Vagina (tissue), 2 donors: ENCODE measurements at regions not wholly inside any gene's neighbourhood (a gene's known extent, or its start where the extent isn't known, plus 50 kb on each side); places are given as distances from the start of the nearest gene placed in this dataset.

Experiments used
- DNase-seq, 2 donors: peaks; one replicate each; pipeline ENCODE4 v3.0.0-alpha.2; 2017; ENCODE audit errors: extremely low spot score in 2 of 2
- H3K27ac ChIP-seq: fragments of 200-600 bp; sonication (generic); one replicate; pipeline ENCODE4 v1.5.1; 2019
- H3K27me3 ChIP-seq: fragments of 200-600 bp; sonication (generic); one replicate; pipeline ENCODE4 v1.5.1; 2019
- H3K36me3 ChIP-seq, 2 donors: fragments of 200-600 bp; sonication (generic); one replicate each; pipeline ENCODE4 v1.5.1; 2017 to 2019
- H3K4me1 ChIP-seq: fragments of 200-600 bp; sonication (generic); one replicate; pipeline ENCODE4 v1.5.1; 2019
- H3K4me3 ChIP-seq, 2 donors: fragments of 200-600 bp; sonication (generic); 1 replicate in 1 of 2; 2 replicates in 1 of 2; pipeline ENCODE4 v1.5.1; 2016 to 2019
- H3K9me3 ChIP-seq: fragments of 200-600 bp; sonication (generic); one replicate; pipeline ENCODE4 v1.5.1; 2019
- POLR2A ChIP-seq, 2 donors: fragments of 450-650 bp; IDR thresholded peaks; one replicate each; pipeline ENCODE4 v1.6.1; 2017; ENCODE audit warnings: antibody characterized with exemption in 2 of 2, mild to moderate bottlenecking in 2 of 2, moderate library complexity in 2 of 2
- POLR2AphosphoS5 ChIP-seq, 2 donors: sonication (generic); formaldehyde crosslinking; IDR thresholded peaks; one replicate each; pipeline ENCODE4 v1.9.0; 2017; ENCODE audit warnings: antibody characterized with exemption in 2 of 2, mild to moderate bottlenecking in 2 of 2, low read depth in 1 of 2; ENCODE audit not compliant: insufficient read depth in 1 of 2
- intact Hi-C: fragments of 100-400 bp; cut with DNase I; formaldehyde crosslinking; loops from one replicate; pipeline ENCODE4 v1.15.1; 2023
- TF ChIP-seq, protein P1 (sequence below), 3 experiments: fragments of 450-650 bp in 2 of 3; fragments of 200-600 bp in 1 of 3; sonication (generic) in 1 of 3; IDR thresholded peaks; one replicate each; pipeline ENCODE4 v1.5.1; 2017 to 2019; ENCODE audit warnings: antibody characterized with exemption in 3 of 3, mild to moderate bottlenecking in 2 of 3, moderate library complexity in 2 of 3

DNA sequence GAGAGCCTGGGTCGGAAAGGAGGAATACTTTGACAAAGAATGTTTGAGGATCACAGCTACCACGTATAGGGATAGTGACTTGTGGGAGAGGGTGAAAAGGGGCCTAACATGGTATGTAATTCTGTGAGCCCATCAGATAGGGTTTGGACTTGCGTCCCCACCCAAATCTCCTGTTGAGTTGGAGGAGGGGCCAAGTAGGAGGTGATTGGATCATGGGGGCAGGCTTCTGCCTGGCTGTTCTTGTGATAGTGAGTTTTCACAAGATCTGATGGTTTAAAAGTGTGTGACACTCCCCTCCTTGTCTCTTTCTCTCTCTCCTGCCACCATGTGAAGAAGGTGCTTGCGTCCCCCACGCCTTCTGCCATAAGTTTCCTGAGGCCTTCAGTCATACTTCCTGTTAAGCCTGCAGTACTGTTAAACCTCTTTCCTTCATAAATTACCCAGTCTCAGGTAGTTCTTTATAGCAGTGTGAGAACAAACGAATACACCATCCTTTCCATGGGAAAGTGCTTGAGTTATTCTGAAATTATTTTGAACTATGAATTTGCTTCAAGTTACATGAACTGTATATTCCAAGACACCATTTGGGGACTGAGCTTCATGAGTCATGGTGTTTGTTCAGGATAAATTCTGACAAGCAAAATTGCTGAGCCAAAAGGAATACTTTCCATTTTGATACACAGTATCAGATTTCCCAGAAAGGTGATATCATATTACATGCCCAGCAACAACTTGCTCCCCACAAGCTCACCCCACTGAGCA is 68.8 kb upstream of the SSBP2 start:
- intact Hi-C loops: no loop called here

DNA sequence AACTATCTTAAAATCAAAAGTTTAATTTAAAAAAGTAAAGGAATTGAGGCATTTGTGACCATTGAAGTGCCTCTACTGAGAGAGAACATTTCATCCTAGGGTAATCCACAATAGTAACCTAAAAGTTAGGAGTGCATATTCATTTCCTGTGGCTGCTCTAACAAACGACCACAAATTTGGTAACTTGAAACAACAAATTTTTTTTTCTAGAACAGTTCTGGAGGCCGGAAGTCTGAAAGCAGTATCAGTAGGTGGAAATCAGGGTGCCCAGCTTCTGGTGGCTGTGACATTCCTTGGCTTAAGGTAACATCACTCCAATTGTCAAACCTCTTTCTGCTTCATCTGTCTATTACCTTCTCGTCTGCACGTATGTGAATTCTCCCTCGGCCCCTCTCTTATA is 67.1 kb upstream of the SSBP2 start:
- Histone ChIP-seq H3K9me3 (no peaks in the 10 kb centered on the region), H3K36me3 (no peaks in the 10 kb centered on the region), H3K27me3 (no peaks in the 10 kb centered on the region), H3K4me3 (no peak overlapping the region), H3K27ac (no peak overlapping the region), H3K4me1 (no peaks in the 10 kb centered on the region)
- TF ChIP-seq POLR2A (IDR thresholded peaks at IDR 0.05): no peak
- no peak for TF ChIP-seq POLR2AphosphoS5 (IDR thresholded peaks at IDR 0.05; ENCODE audit: insufficient read depth in 1 of 2, low read depth in 1 of 2)
- TF ChIP-seq, protein P1, sequence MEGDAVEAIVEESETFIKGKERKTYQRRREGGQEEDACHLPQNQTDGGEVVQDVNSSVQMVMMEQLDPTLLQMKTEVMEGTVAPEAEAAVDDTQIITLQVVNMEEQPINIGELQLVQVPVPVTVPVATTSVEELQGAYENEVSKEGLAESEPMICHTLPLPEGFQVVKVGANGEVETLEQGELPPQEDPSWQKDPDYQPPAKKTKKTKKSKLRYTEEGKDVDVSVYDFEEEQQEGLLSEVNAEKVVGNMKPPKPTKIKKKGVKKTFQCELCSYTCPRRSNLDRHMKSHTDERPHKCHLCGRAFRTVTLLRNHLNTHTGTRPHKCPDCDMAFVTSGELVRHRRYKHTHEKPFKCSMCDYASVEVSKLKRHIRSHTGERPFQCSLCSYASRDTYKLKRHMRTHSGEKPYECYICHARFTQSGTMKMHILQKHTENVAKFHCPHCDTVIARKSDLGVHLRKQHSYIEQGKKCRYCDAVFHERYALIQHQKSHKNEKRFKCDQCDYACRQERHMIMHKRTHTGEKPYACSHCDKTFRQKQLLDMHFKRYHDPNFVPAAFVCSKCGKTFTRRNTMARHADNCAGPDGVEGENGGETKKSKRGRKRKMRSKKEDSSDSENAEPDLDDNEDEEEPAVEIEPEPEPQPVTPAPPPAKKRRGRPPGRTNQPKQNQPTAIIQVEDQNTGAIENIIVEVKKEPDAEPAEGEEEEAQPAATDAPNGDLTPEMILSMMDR (IDR thresholded peaks at IDR 0.05): no peak
- no peak for DNase-seq
- intact Hi-C loops: no loop called here

More for the DNA sequence above, 68.8 kb upstream of the SSBP2 start:
- no peak for DNase-seq
- no peaks in the 10 kb centered on the region for H3K36me3 ChIP-seq
- H3K9me3 ChIP-seq: no peaks in the 10 kb centered on the region
- no peak overlapping the region for H3K27ac ChIP-seq
- H3K4me1 ChIP-seq: peaks cover 2% of the 10 kb centered on the region
- no peak overlapping the region for H3K4me3 ChIP-seq
- H3K27me3 ChIP-seq: no peaks in the 10 kb centered on the region
- TF ChIP-seq POLR2AphosphoS5 (IDR thresholded peaks at IDR 0.05; ENCODE audit: insufficient read depth in 1 of 2, low read depth in 1 of 2) (no peak), POLR2A (IDR thresholded peaks at IDR 0.05) (no peak)
- TF ChIP-seq, protein P1 (IDR thresholded peaks at IDR 0.05): no peak

- no peak for DNase-seq
- TF ChIP-seq, protein P1 (IDR thresholded peaks at IDR 0.05): no peak
- TF ChIP-seq POLR2A (IDR thresholded peaks at IDR 0.05) (no peak), POLR2AphosphoS5 (IDR thresholded peaks at IDR 0.05; ENCODE audit: insufficient read depth in 1 of 2, low read depth in 1 of 2) (no peak)
- no peaks in the 10 kb centered on the region for H3K36me3 ChIP-seq
Measured at GRCh38 chr5:81817086-81817485, 66.2 kb upstream of the SSBP2 start.

GRCh38 chr5:81815321-81815720 is 64.4 kb upstream of the SSBP2 start:
- no peaks in the 10 kb centered on the region for H3K36me3 ChIP-seq
- no peaks in the 10 kb centered on the region for H3K27me3 ChIP-seq
- intact Hi-C loops: no loop called here
- no peak overlapping the region for H3K27ac ChIP-seq
- no peak for DNase-seq
- H3K9me3 ChIP-seq: no peaks in the 10 kb centered on the region
- H3K4me3 ChIP-seq: no peak overlapping the region
- no peaks in the 10 kb centered on the region for H3K4me1 ChIP-seq
- TF ChIP-seq POLR2AphosphoS5 (IDR thresholded peaks at IDR 0.05; ENCODE audit: insufficient read depth in 1 of 2, low read depth in 1 of 2) (no peak), POLR2A (IDR thresholded peaks at IDR 0.05) (no peak)
- TF ChIP-seq, protein P1 (IDR thresholded peaks at IDR 0.05): no peak

More at GRCh38 chr5:81817086-81817485, 66.2 kb upstream of the SSBP2 start:
- Histone ChIP-seq H3K27me3 (no peaks in the 10 kb centered on the region), H3K4me1 (no peaks in the 10 kb centered on the region), H3K27ac (no peak overlapping the region), H3K9me3 (no peaks in the 10 kb centered on the region), H3K4me3 (no peak overlapping the region)
- intact Hi-C loops: no loop called here

GRCh38 chr5:81808106-81808505 is 57.2 kb upstream of the SSBP2 start:
- Histone ChIP-seq H3K4me3 (no peak overlapping the region), H3K9me3 (no peaks in the 10 kb centered on the region), H3K4me1 (no peaks in the 10 kb centered on the region), H3K27ac (no peak overlapping the region), H3K36me3 (no peaks in the 10 kb centered on the region), H3K27me3 (no peaks in the 10 kb centered on the region)
- intact Hi-C loops: no loop called here
- TF ChIP-seq POLR2AphosphoS5 (IDR thresholded peaks at IDR 0.05; ENCODE audit: insufficient read depth in 1 of 2, low read depth in 1 of 2): no peak
- TF ChIP-seq, protein P1 (IDR thresholded peaks at IDR 0.05): no peak
- no peak for DNase-seq
